MM.1S (cell line): ENCODE measurements at regions not wholly inside any gene's neighbourhood (a gene's known extent, or its start where the extent isn't known, plus 50 kb on each side); places are given as distances from the start of the nearest gene placed in this dataset.
"Not testable (repeated sequence)": the region's sequence is repeated elsewhere in the genome, so short reads cannot be mapped to it uniquely, and the experiment has no call there.

Experiments
- DNase-seq: peaks from one replicate; pipeline ENCODE4 v3.0.0-alpha.2; 2015
- H2AFZ ChIP-seq: fragments of 300-600 bp; sonication (generic); 2 replicates; pipeline ENCODE4 v1.6.0; 2016; ENCODE audit warnings: antibody characterized with exemption, low read length
- H3F3A ChIP-seq: fragments of 300-600 bp; sonication (generic); 2 replicates; pipeline ENCODE4 v1.6.1; 2016; ENCODE audit warnings: mild to moderate bottlenecking, antibody characterized with exemption, low read length, moderate library complexity, mixed read lengths; ENCODE audit not compliant: insufficient read depth
- H3K27ac ChIP-seq: fragments of 300-600 bp; sonication (generic); 2 replicates; pipeline ENCODE4 v1.5.1; 2016; ENCODE audit warnings: mild to moderate bottlenecking, low read length
- H3K27me3 ChIP-seq: fragments of 300-600 bp; sonication (generic); replicated peaks from 2 replicates; pipeline ENCODE4 v1.6.0; 2016; ENCODE audit warnings: low read length; ENCODE audit not compliant: insufficient read depth
- H3K36me3 ChIP-seq: fragments of 300-600 bp; sonication (generic); replicated peaks from 2 replicates; pipeline ENCODE4 v1.6.1; 2016; ENCODE audit warnings: mild to moderate bottlenecking, low read length, mixed read lengths; ENCODE audit not compliant: insufficient read depth
- H3K4me1 ChIP-seq: fragments of 300-600 bp; sonication (generic); 2 replicates; pipeline ENCODE4 v1.6.1; 2016; ENCODE audit warnings: low read length, mixed read lengths
- H3K4me2 ChIP-seq: fragments of 300-600 bp; sonication (generic); 2 replicates; pipeline ENCODE4 v1.6.0; 2016; ENCODE audit warnings: low read depth, low read length
- H3K4me3 ChIP-seq: fragments of 300-600 bp; sonication (generic); 2 replicates; pipeline ENCODE4 v1.5.1; 2016; ENCODE audit warnings: low read length, mixed read lengths
- H3K79me2 ChIP-seq: fragments of 300-600 bp; sonication (generic); 2 replicates; pipeline ENCODE4 v1.6.1; 2016; ENCODE audit warnings: mixed run types, low read length, mixed read lengths
- H3K9ac ChIP-seq: fragments of 300-600 bp; sonication (generic); 2 replicates; pipeline ENCODE4 v1.6.1; 2016; ENCODE audit warnings: low read length, mixed read lengths
- H3K9me2 ChIP-seq: fragments of 300-600 bp; sonication (generic); replicated peaks from 2 replicates; pipeline ENCODE4 v1.6.1; 2016; ENCODE audit warnings: mild to moderate bottlenecking, low read length, mixed read lengths; ENCODE audit not compliant: insufficient read depth
- H3K9me3 ChIP-seq: fragments of 300-600 bp; sonication (generic); replicated peaks from 2 replicates; pipeline ENCODE4 v1.6.1; 2016; ENCODE audit warnings: mild to moderate bottlenecking, low read length, mixed read lengths; ENCODE audit not compliant: insufficient read depth
- H4K20me1 ChIP-seq: fragments of 300-600 bp; sonication (generic); 2 replicates; pipeline ENCODE4 v1.6.1; 2016; ENCODE audit warnings: mild to moderate bottlenecking, low read length, moderate library complexity, mixed read lengths; ENCODE audit not compliant: insufficient read depth
- CTCF ChIP-seq: fragments of 300-600 bp; sonication (generic); IDR thresholded peaks from 2 replicates; pipeline ENCODE4 v1.5.1; 2016; ENCODE audit warnings: antibody characterized with exemption, low read length, mixed read lengths
- EZH2 ChIP-seq: fragments of 300-600 bp; sonication (generic); optimal IDR thresholded peaks from 2 replicates; pipeline ENCODE3; 2017; ENCODE audit warnings: low read depth, mild to moderate bottlenecking, antibody characterized with exemption, low read length, mixed read lengths
- EZH2phosphoT487 ChIP-seq: fragments of 300-600 bp; sonication (generic); IDR thresholded peaks from 2 replicates; pipeline ENCODE4 v1.6.1; 2018; ENCODE audit warnings: antibody characterized with exemption, low read length

- DNase-seq = no peak
- Histone ChIP-seq H2AFZ (no peak overlapping the region), H3K79me2 (no peaks in the 10 kb centered on the region), H3F3A (no peaks in the 10 kb centered on the region), H3K9me3 (no peaks in the 10 kb centered on the region), H3K9ac (no peak overlapping the region), H4K20me1 (no peaks in the 10 kb centered on the region), H3K9me2 (no peaks in the 10 kb centered on the region), H3K27ac (no peak overlapping the region), H3K4me3 (no peak overlapping the region), H3K4me2 (no peak overlapping the region), H3K27me3 (no peaks in the 10 kb centered on the region), H3K36me3 (no peaks in the 10 kb centered on the region), H3K4me1 (no peaks in the 10 kb centered on the region)
- TF ChIP-seq EZH2 (no peak), CTCF (no peak), EZH2phosphoT487 (no peak)
Measured at GRCh38 chr4:84249521-84249920, 249.6 kb downstream of the NKX6-1 start.

GRCh38 chr4:84245042-84245441, 254.1 kb downstream of the NKX6-1 start:
- H3K4me3 ChIP-seq, H3K79me2 ChIP-seq, H2AFZ ChIP-seq, H3F3A ChIP-seq, H3K4me2 ChIP-seq, H3K36me3 ChIP-seq, H3K27me3 ChIP-seq, H3K9me3 ChIP-seq, H3K9me2 ChIP-seq, DNase-seq, H3K27ac ChIP-seq, H3K9ac ChIP-seq, H4K20me1 ChIP-seq, H3K4me1 ChIP-seq: not testable (repeated sequence)

- not testable (repeated sequence) for H3F3A ChIP-seq, H3K9ac ChIP-seq, H3K9me2 ChIP-seq, H2AFZ ChIP-seq, H4K20me1 ChIP-seq, H3K79me2 ChIP-seq, DNase-seq, H3K9me3 ChIP-seq, H3K4me1 ChIP-seq, H3K4me2 ChIP-seq, H3K4me3 ChIP-seq, H3K36me3 ChIP-seq, H3K27me3 ChIP-seq, H3K27ac ChIP-seq
Measured at GRCh38 chr4:84244346-84244801, 254.7 kb downstream of the NKX6-1 start.

GRCh38 chr4:84243685-84244084, 255.4 kb downstream of the NKX6-1 start:
- Histone ChIP-seq H3K4me2 (no peak overlapping the region), H3K36me3 (no peaks in the 10 kb centered on the region), H2AFZ (no peak overlapping the region), H3K9me3 (no peaks in the 10 kb centered on the region), H3K27ac (no peak overlapping the region), H3K4me1 (peaks cover 4% of the 10 kb centered on the region), H3K9me2 (no peaks in the 10 kb centered on the region), H3K79me2 (no peaks in the 10 kb centered on the region), H3F3A (no peaks in the 10 kb centered on the region), H3K4me3 (no peak overlapping the region), H3K9ac (no peak overlapping the region), H4K20me1 (no peaks in the 10 kb centered on the region), H3K27me3 (no peaks in the 10 kb centered on the region)
- no peak for TF ChIP-seq EZH2phosphoT487
- no peak for TF ChIP-seq CTCF
- TF ChIP-seq EZH2 = no peak
- DNase-seq = no peak
